DOHH2 (cell line): ENCODE measurements at regions not wholly inside any gene's neighbourhood (a gene's known extent, or its start where the extent isn't known, plus 50 kb on each side); places are given as distances from the start of the nearest gene placed in this dataset.

Experiments
- EZH2phosphoT487 ChIP-seq: fragments of 200-600 bp; sonication (generic); IDR thresholded peaks from 2 replicates; pipeline ENCODE4 v1.6.1; 2017; ENCODE audit warnings: borderline replicate concordance, mild to moderate bottlenecking, antibody characterized with exemption, low read length, moderate library complexity, mixed read lengths
- TF ChIP-seq, protein P1 (sequence below): fragments of 200-600 bp; sonication (generic); IDR thresholded peaks from one replicate; pipeline ENCODE4 v1.5.1; 2014; ENCODE audit warnings: antibody characterized with exemption, mild to moderate bottlenecking, low read depth, low read length; ENCODE audit not compliant: poor library complexity, severe bottlenecking

GRCh38 chr2:193965263-193965662, 1691.8 kb upstream of the SLC39A10 start:
- TF ChIP-seq, protein P1, sequence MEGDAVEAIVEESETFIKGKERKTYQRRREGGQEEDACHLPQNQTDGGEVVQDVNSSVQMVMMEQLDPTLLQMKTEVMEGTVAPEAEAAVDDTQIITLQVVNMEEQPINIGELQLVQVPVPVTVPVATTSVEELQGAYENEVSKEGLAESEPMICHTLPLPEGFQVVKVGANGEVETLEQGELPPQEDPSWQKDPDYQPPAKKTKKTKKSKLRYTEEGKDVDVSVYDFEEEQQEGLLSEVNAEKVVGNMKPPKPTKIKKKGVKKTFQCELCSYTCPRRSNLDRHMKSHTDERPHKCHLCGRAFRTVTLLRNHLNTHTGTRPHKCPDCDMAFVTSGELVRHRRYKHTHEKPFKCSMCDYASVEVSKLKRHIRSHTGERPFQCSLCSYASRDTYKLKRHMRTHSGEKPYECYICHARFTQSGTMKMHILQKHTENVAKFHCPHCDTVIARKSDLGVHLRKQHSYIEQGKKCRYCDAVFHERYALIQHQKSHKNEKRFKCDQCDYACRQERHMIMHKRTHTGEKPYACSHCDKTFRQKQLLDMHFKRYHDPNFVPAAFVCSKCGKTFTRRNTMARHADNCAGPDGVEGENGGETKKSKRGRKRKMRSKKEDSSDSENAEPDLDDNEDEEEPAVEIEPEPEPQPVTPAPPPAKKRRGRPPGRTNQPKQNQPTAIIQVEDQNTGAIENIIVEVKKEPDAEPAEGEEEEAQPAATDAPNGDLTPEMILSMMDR = no peak
- no peak for TF ChIP-seq EZH2phosphoT487
